K562 (cell line): ENCODE measurements at regions not wholly inside any gene's neighbourhood (a gene's known extent, or its start where the extent isn't known, plus 50 kb on each side); places are given as distances from the start of the nearest gene placed in this dataset.

Source experiments
- ATAC-seq: fragments of 200-7000 bp; cut with Tn5 transposase; 3 replicates; pipeline ENCODE4 v1.9.1; 2020; ENCODE audit warnings: moderate library complexity
- BruUV-seq: library from RNA; stranded (reverse); fragments of 400-500 nt; replicated peaks from 2 replicates; lab custom pipeline; 2021; lab: Mats Ljungman, UMichigan
- CTCF ChIA-PET: fragments of 300-600 bp; formaldehyde crosslinking; extraction: SDS; loops from one replicate; lab custom pipeline; 2021; ENCODE audit warnings: low intra/inter-chr PET ratio; lab: Yijun Ruan, JAX
- POLR2A ChIA-PET: fragments of 300-600, 350-650 bp; sonication (Branson Sonifier 250); formaldehyde crosslinking; extraction: SDS; loops from one replicate; lab custom pipeline; 2021; ENCODE audit warnings: antibody characterized with exemption, inconsistent platforms; lab: Yijun Ruan, JAX
- DNase-seq, 4 experiments: peaks; one replicate each; pipeline versions ENCODE4 v3.0.0 to v3.0.0-alpha.2; 2011 to 2018; ENCODE audit warnings: low spot score in 3 of 4, mixed read lengths in 3 of 4; ENCODE audit errors: extremely low read depth in 1 of 4
- FAIRE-seq: peaks from 2 replicates; lab custom pipeline; 2011; peaks lifted over from hg19 to GRCh38; lab: Jason Lieb, UNC
- H2AFZ ChIP-seq: 2 replicates; pipeline ENCODE4 v1.6.0; 2011; ENCODE audit warnings: low read depth, low read length, control low read depth, inconsistent platforms
- H3K27ac ChIP-seq: fragments of 200-600 bp; 3 replicates; pipeline ENCODE4 v1.8.0; 2011; ENCODE audit warnings: low read depth, mild to moderate bottlenecking, control low read depth, inconsistent platforms, low read length, moderate library complexity, mixed read lengths; ENCODE audit errors: extremely low read depth
- H3K27me3 ChIP-seq, 2 experiments: fragments of 300-600 bp in 1 of 2; 2 replicates in 1 of 2; 3 replicates in 1 of 2; pipeline versions ENCODE4 v1.6.0 to v1.8.0; 2011; ENCODE audit warnings: inconsistent platforms in 2 of 2, low read length in 2 of 2, mild to moderate bottlenecking in 1 of 2, mixed read lengths in 1 of 2, moderate library complexity in 1 of 2; ENCODE audit not compliant: control insufficient read depth in 2 of 2, insufficient read depth in 2 of 2
- H3K36me3 ChIP-seq: fragments of 300-600 bp; 3 replicates; pipeline ENCODE4 v1.8.0; 2011; ENCODE audit warnings: mild to moderate bottlenecking, low read length, inconsistent platforms; ENCODE audit not compliant: control insufficient read depth, insufficient read depth
- H3K4me1 ChIP-seq, 2 experiments: fragments of 200-600 bp in 1 of 2; replicated peaks in 1 of 2; 2 replicates in 1 of 2; 3 replicates in 1 of 2; pipeline versions ENCODE4 v1.5.1 to v1.8.0; 2011; ENCODE audit warnings: inconsistent platforms in 2 of 2, low read length in 2 of 2, mild to moderate bottlenecking in 1 of 2, mixed read lengths in 1 of 2, moderate library complexity in 1 of 2; ENCODE audit not compliant: control insufficient read depth in 2 of 2, insufficient read depth in 2 of 2
- H3K4me2 ChIP-seq: 2 replicates; pipeline ENCODE4 v1.6.1; 2011; ENCODE audit warnings: low read length, control low read depth, inconsistent platforms, mixed read lengths; ENCODE audit not compliant: insufficient read depth
- H3K4me3 ChIP-seq: fragments of 200-600 bp; sonication (generic), shearing (Covaris generic); 2 replicates; pipeline ENCODE4 v1.5.1; 2016; ENCODE audit warnings: control low read depth, inconsistent platforms
- H3K79me2 ChIP-seq: fragments of 200-600 bp; 3 replicates; pipeline ENCODE4 v1.8.0; 2011; ENCODE audit warnings: low read length, inconsistent platforms; ENCODE audit not compliant: control insufficient read depth, insufficient read depth
- H3K9ac ChIP-seq, 2 experiments: 2 replicates each; pipeline versions ENCODE4 v1.6.0 to v1.6.1; 2011; ENCODE audit warnings: low read depth in 2 of 2, low read length in 2 of 2, control low read depth in 1 of 2, inconsistent platforms in 1 of 2, mild to moderate bottlenecking in 1 of 2, mixed read lengths in 1 of 2; ENCODE audit not compliant: insufficient read depth in 1 of 2
- H3K9me1 ChIP-seq: one replicate; pipeline ENCODE4 v1.6.0; 2011; ENCODE audit warnings: inconsistent platforms, mild to moderate bottlenecking, low read length, moderate library complexity; ENCODE audit not compliant: control insufficient read depth, insufficient read depth
- H3K9me3 ChIP-seq: replicated peaks from 2 replicates; pipeline ENCODE4 v1.5.1; 2011; ENCODE audit warnings: low read depth, low read length, inconsistent platforms; ENCODE audit not compliant: control insufficient read depth, insufficient read depth
- H4K20me1 ChIP-seq: replicated peaks from 2 replicates; pipeline ENCODE4 v1.6.1; 2011; ENCODE audit warnings: low read length, inconsistent platforms, mixed read lengths; ENCODE audit not compliant: control insufficient read depth, insufficient read depth
- FOSL1 ChIP-seq: fragments of 200-800 bp; sonication (Bioruptor generic); conservative IDR thresholded peaks from 2 replicates; pipeline ENCODE4 v1.6.1; 2016; ENCODE audit warnings: missing genetic modification characterization, missing compliant biosample characterization
- NCOA2 ChIP-seq, 2 experiments: fragments of 450-650 bp; IDR thresholded peaks; 2 replicates each; pipeline ENCODE4 v1.6.1; 2018; ENCODE audit warnings: mild to moderate bottlenecking in 2 of 2, moderate library complexity in 1 of 2; ENCODE audit not compliant: partially characterized antibody in 2 of 2
- OTX1 ChIP-seq: fragments of 450-650 bp; formaldehyde crosslinking; IDR thresholded peaks from 2 replicates; pipeline ENCODE4 v1.4.0; 2022; ENCODE audit warnings: mild to moderate bottlenecking
- RBFOX2 ChIP-seq: fragments of 200-400 bp; formaldehyde crosslinking; IDR thresholded peaks from 2 replicates; pipeline ENCODE4 v1.6.1; 2017; ENCODE audit warnings: low read depth, mild to moderate bottlenecking, low read length, moderate library complexity
- ZEB2 ChIP-seq: fragments of 450-650 bp; IDR thresholded peaks from 2 replicates; pipeline ENCODE4 v1.6.1; 2016
- WGBS: fragments of 100-300 bp; shearing (Covaris generic); methylation state at CpG from one replicate; pipeline ENCODE4 v1.1.6; 2016; ENCODE audit warnings: low coverage, mixed read lengths; ENCODE audit not compliant: insufficient coverage; ENCODE audit errors: missing lambda C conversion rate; 5-methylcytosine and 5-hydroxymethylcytosine counted together
- in situ Hi-C: fragments of 300-500 bp; cut with MboI; formaldehyde crosslinking; loops from 4 replicates; pipeline ENCODE4 v1.15.0; 2018; ENCODE audit warnings: inconsistent platforms, mixed read lengths
- intact Hi-C: fragments of 100-400 bp; cut with micrococcal nuclease; formaldehyde crosslinking; loops from 2 replicates; pipeline ENCODE4 v1.14.2; 2022
- TF ChIP-seq, protein P1 (sequence below): fragments of 250-450 bp; sonication (Bioruptor Pico); IDR thresholded peaks from 2 replicates; pipeline ENCODE4 v1.5.0; 2020; ENCODE audit warnings: mild to moderate bottlenecking
- TF ChIP-seq, protein P2 (sequence below), 3 experiments: fragments of 200-800 bp in 1 of 3; sonication (Bioruptor generic) in 1 of 3; sonication (generic) in 1 of 3; formaldehyde crosslinking in 1 of 3; IDR thresholded peaks; 2 replicates each; pipeline versions ENCODE4 v1.6.1 to v1.8.0; 2016 to 2022; ENCODE audit warnings: mild to moderate bottlenecking in 2 of 3, missing compliant biosample characterization in 2 of 3, missing genetic modification characterization in 2 of 3, missing genetic modification reagents in 1 of 3

DNA sequence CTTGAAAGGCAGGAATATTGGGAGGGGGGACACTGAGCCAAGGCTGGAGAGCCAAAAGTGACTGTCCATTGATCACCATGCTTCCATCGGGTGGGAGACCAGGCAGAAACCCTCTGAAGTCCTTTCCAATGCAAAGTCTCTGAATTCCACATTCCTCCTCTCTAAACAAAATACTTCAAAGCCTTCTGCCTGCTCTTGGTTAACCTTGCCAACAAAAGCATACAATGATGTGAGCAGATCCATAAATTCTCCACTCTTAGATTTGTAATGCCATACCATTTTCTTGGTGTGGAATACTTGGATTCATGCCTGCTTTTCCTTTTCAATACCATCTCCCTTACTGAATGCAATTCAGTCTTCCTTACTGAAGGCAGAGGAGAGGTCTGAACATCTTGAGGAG, 74.1 kb upstream of the FAM9B start (continued):
- TF ChIP-seq FOSL1 (tag) (no peak), OTX1 (CRISPR knock-in tag) (no peak), RBFOX2 (no peak), ZEB2 (no peak)

DNA sequence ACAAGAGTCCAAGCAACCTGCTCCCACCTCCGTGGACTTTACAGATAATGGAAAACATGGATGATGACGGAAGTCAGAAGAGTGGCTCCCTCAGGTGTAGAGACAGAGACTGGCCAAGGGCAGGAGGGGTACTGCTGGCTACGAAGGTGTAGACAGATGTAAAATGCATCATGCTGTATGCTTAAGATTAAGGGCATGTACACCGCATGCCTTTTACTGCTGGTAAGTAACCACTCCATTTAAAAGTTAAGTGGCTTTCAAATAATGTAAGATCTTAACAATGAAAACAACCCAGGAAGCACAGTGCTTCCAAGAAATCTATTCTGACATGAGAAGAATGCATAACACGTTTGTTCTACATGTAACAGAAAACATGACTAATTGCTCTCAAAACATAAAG, 76.9 kb upstream of the FAM9B start:
- DNase-seq (no peak), ATAC-seq (no peak), FAIRE-seq (no peak)
- 0% methylated on average over 5 of the region's 5 CpGs for WGBS
- H3K79me2 ChIP-seq, result no peaks in the 10 kb centered on the region
- no peak overlapping the region for H3K27ac ChIP-seq
- H2AFZ ChIP-seq, result no peak overlapping the region
- TF ChIP-seq NCOA2 (IDR thresholded peaks at IDR 0.05; ENCODE audit: partially characterized antibody in 2 of 2), result no peak
- TF ChIP-seq, protein P1, sequence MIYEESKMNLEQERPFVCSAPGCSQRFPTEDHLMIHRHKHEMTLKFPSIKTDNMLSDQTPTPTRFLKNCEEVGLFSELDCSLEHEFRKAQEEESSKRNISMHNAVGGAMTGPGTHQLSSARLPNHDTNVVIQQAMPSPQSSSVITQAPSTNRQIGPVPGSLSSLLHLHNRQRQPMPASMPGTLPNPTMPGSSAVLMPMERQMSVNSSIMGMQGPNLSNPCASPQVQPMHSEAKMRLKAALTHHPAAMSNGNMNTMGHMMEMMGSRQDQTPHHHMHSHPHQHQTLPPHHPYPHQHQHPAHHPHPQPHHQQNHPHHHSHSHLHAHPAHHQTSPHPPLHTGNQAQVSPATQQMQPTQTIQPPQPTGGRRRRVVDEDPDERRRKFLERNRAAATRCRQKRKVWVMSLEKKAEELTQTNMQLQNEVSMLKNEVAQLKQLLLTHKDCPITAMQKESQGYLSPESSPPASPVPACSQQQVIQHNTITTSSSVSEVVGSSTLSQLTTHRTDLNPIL, result no peak
- TF ChIP-seq, protein P2, sequence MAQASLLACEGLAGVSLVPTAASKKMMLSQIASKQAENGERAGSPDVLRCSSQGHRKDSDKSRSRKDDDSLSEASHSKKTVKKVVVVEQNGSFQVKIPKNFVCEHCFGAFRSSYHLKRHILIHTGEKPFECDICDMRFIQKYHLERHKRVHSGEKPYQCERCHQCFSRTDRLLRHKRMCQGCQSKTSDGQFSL (CRISPR knock-in tag; IDR thresholded peaks at IDR 0.05), result no peak
- TF ChIP-seq, protein P2 (tag; IDR thresholded peaks at IDR 0.05), result no peak
- no peaks in the 10 kb centered on the region for H3K36me3 ChIP-seq
- POLR2A ChIA-PET, result interaction anchor here (1.4 kb wide), 1 partner anchor 12 kb away, joined by 4 read pairs; no protein-coding TSS in a partner anchor
- H4K20me1 ChIP-seq, result no peaks in the 10 kb centered on the region
- no peaks in the 10 kb centered on the region for H3K27me3 ChIP-seq
- no peak overlapping the region for H3K4me3 ChIP-seq
- no peaks in the 10 kb centered on the region for H3K9me1 ChIP-seq
- intact Hi-C loops (no loop called here), in situ Hi-C loops (no loop called here)
- CTCF ChIA-PET, result no interaction called here
- H3K9ac ChIP-seq, result no peak overlapping the region
- H3K4me1 ChIP-seq, result no peaks in the 10 kb centered on the region
- H3K4me2 ChIP-seq, result no peak overlapping the region
- H3K9me3 ChIP-seq, result no peaks in the 10 kb centered on the region
- no TSS peak for BruUV-seq
